ENCODE measurements at regions not wholly inside any gene's neighbourhood (a gene's known extent, or its start where the extent isn't known, plus 50 kb on each side); places are given as distances from the start of the nearest gene placed in this dataset.

DNA sequence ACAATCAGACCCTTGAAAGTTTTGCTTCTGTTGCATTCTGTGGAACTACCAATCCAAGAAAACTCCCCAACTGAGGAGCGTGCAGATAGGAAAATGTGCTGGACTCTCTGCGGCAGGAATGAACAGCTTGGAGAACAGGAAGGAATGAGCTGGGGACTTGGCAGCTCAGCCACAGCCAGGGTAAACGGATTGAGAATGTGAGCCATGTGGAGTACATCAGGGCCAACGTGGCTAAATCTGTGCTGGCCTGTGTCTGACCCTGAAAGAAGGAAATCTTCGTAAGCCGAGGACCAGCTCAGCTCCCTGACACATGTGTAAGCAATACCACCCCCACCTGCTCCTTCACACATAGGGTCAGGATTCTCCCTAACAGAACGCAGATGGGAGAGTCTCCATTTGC is 1023.7 kb downstream of the BCL11A start:
- no peak for DNase-seq

DNA sequence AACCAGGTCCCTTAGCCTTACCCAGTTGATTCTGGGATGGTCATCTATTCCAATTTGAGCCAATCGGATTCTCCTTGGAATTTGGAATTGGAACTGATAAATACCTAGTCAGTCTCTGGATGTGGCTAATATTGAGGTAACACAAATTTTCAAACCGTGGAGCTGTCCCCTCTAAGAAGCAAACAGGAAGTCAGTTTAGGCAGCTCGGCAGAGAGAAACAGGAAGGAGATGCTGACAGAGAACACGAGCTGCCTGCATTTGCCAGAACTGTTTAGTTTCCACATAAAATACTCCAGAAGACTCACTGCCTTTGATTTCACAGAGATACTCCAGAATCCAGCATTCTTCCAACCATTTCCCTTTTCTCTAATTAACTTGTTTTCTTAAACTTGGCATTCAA is 1024.9 kb downstream of the BCL11A start:
- DNase-seq = no peak

DNA sequence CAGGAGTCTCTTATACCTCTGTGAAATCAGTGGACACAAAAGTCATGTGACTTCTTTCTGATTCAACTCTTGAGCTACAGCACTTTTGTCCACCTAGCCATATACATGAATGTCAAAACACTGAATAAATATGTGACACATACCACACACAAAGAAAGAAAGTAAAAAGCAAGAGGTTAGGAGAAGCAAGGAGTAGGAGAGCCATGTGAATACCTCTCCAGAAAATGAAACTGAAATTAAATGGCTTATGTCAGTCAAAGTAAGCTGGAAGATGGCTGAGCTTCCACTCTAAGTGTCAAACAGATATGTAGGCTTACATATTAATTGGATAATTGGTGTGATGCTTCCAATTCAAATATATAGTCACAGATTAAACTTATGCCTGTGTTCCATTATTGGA is 1050.5 kb downstream of the BCL11A start:
- no peak for DNase-seq

DNA sequence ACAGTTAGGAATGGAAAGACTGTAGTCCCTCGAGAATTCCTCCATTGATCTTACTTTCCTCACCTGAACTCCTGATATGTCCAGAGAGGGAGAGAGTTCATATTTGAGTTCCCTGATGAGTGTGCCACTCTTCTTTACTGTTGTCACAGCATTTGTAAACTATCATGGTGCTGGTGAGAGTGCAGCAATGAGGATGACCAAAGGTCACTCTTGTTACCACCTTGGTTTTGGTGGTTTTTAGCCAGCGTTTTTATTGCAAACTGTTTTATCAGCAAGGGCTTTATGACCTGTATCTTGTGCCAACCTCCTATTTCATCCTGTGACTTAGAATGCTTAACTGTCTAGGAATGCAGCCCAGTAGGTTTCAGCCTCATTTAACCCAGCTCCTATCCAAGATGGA is 1062.5 kb downstream of the BCL11A start:
- DNase-seq = no peak

DNA sequence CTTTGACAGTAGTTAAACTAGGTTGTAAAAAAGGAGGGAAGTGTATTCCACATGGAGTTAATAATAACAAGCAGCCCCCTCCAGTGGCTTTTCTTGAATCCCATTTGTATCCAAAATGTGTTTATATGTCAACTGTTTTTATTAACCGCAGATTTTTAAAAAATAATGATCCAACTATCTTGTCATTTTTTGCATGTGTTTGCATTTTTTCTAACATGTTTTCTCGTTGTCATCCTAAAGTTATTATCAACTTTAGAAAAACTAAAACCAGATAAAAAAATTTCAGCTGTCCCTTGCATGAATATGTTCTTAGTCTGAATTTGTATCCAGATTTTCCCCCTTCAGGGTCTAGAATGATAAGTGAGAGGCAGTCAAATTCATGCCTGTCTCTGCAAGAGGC is 1063.3 kb downstream of the BCL11A start:
- DNase-seq = no peak

DNA sequence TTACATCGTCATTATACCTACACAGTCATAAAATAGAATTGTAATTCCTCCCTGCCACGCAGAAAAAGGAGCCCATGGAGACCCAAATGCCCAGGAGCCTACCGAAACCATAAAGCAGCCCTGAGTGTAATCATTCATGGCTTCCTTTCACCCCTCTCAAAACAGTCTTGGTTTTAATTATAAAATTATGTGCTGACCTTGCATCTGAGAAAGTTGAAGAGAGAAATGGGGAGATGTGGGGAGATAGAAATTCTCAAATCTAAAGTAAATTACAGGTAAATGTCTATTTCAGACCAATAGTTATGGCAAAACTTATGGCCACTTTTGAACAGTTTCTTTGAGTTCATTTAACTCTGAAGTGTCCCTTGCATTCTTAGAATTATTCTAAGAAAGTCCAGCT is 1068.8 kb downstream of the BCL11A start:
- no peak for DNase-seq

DNA sequence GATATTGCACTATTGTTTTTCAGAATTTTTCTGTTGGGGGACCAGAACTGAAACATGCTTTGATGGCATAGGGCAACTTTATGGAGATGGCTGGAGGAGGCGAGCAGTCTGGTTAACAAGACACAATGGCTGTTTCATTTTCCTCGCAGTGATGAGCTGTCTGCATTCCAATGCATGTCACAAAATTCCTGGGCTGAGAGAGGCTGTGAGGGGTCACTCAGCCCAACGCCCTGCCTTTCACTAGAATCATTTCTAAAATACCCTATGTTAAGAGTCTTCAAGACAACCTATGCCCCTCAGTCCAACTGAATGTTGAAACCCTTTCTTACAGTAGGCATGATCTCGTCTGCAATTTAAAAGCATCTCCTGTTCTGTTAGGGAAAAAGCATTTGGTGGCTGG is 1090.0 kb downstream of the BCL11A start:
- DNase-seq = no peak

DNA sequence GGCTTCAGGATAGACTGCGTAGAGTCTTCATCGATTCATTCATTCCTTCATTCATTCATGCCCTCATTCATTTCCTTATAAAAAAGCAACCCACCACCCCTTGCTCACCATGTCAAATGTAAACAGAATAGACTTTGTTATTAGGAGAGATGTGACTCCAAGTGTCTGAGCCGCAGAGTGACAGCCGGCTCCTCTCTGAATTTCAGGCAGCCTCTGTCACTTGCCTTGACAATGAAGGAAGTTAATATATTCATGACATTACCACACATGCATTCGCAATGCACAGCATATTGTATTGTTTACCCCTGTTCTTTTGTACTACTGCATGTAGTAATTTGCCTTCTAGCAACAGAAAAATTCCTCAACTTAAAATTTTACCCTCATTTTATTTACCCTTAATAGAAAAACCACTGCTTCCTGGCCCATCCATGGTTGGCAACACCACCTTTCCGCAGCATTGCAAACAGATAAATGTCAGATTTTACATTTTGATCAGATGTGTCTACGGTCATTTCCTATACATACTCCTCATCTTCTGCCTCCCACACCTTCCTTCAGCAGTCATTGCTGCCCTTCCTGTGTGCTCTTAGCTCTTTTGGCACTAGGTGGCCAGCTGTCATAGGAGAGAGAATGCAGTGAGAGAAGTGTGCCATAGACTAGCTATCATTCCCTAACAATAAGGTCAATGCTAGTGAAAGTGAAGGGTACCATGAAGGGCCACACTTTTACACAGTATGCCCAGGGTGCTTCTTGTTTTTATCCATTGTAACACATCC is 1090.8 kb downstream of the BCL11A start:
- no peak for DNase-seq

DNA sequence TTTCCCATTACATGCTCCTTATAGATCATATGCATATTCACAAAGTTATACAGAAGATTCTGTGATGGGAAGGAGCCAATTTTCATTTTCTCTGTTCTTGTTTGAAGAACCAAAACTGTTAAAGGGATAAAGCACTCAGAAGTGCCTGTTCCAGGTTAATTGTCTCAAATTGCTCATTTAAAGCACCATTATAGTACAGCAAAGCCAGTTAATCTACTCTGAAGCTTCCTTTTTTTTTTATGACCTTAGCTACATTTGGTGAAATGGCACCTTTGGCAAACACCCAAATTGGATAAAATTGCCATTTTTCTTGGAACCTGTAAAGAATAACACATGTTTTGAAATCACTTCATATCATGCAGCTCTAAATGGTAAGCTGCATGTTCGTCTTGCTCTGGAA is 1092.3 kb downstream of the BCL11A start:
- DNase-seq = no peak

DNA sequence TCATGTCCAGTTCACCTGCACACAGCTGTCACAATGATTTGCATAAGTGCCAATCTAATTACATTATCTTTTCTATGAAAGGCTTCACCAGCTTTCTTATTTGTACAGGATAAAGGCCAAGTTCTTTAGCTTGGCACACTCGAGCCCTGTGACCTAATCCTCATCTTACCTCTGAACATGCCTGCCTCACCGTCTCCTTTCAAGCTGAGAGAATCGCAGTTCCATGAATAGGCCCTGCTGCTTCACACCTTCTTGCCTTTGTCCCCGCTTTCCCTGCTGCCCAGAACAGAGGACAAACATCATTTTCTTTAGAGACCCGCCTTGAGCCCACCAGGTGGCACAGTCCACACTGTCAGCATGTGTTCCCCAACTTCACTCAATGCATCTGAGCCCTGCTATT is 1094.7 kb downstream of the BCL11A start:
- DNase-seq = peak; percentile 26

DNA sequence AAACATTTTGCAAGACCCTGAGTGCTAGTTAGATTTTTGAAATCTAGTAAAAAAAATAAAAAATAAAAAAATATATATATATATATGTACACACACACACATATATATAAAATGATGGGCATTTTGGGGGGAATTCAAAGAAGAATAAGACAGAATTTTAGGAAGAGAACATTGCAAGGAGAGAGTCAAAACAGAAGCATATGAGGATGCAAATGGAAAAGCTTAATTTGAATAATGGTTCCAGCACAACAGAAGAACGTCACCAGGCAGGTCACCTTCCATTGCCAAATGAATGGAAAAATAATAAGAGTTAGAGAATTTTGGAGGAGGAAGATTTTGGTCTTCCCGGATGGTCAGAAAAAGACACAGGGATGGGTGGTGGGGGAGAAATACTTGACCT is 1097.2 kb downstream of the BCL11A start:
- DNase-seq = no peak

DNA sequence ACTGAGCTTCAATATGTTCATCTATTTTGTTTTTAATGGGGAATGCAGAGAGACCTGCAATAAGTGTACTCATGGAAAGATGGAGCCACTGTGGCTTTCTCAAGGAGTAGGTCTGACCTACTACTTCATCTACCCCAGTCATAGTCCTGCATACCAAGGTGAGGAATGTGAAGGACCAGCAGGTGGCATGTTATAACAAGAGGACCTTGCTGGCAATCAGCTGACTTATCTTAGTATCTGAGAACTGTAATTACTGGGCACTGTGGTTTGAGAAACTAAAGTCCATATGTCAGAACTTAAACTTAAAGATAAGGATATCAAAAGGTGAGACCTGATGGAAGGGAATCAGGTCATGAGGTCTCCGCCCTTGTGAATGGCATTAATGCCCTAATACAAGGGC is 1104.2 kb downstream of the BCL11A start:
- no peak for DNase-seq

DNA sequence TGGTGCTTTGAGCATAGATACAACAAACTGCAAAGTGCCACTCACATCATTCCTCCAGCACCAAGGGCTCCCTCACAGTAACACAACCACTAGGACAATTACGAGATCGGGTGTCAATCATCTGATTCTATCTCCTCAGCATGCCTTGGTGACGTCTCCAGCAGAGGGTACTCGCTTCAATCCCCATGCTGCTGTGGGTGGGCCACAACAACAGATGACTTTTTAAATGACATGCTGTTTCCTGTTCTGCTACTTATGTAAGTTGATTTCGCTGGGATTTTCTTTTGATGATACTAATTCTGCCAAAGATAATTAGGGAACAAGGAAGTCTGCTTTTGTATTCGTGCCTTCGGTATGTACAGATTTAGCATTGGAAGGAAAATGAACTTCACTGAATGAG is 1113.0 kb downstream of the BCL11A start:
- DNase-seq = no peak

DNA sequence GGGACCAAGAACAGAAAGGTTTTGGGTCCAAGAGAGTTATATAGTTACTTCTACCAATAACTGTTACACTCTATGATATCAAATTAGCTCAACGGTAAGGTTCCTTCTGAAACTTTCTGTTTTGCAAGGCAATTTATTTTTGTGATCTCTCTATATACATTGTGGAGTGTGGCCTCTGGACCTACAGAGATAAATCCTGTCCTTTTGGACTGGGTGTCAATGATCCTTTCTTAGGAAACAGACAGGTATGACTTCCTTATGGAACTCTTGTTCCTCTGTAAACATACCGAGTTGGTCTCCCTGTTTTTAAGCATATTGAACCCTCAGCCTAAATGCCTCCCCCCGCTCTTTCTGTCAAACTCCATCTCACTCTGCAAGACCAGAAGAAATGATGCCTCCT is 1117.8 kb downstream of the BCL11A start:
- no peak for DNase-seq

DNA sequence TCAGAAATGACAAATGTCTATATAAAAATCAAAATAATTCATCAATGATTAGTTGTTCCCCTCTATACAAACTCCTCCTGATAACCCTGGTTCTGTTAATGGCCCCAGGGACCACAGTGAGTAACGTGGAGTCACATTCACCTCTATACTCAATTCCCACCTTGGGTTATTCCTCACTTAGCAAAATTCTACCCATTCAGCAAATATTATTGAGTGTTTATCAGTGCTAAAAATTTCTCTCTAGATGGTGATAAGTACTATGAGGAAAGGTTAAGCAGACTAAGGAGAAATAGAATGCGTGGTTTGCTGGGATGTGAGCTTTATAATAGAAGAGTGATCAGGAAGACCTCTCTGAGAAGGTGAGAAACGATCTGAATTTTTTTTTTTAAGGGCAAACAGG is 1124.5 kb downstream of the BCL11A start:
- no peak for DNase-seq

DNA sequence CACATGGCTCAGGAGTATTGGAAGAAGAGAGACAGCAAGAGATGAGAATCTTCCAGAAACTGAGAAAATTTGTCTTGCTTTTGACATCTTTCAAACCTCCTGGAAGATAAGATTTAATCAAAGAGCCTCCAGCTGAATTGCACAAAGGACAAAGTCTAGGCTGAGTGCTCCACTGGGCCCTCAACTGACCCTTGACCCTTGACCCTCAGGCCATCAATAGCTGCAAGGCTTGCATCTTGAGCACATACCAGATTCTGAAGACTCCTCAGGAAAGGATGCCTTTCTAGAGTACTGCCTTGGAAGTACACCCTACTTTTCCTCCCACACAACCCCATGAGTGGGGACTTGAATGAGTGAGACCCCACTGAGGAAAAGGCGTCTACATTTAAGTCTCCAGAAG is 1125.5 kb downstream of the BCL11A start:
- no peak for DNase-seq

DNA sequence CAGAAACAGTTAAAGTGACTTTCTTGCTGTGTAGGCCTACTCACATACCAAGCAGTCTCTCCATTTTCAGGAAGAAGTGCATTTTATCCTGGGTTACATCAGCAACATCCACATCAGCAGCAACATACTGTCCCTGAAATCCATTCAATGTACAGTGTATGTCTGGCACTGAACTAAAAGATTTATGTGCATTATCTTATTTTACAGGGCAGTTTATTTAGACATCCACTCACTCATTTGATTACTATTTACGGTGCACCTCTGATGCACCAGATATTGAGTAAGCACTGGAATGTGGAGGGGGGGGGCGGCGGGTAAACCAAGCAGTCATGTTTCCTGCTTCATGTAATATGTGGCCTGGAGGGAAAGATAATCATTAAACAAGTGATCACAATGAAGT is 1128.2 kb downstream of the BCL11A start:
- no peak for DNase-seq

DNA sequence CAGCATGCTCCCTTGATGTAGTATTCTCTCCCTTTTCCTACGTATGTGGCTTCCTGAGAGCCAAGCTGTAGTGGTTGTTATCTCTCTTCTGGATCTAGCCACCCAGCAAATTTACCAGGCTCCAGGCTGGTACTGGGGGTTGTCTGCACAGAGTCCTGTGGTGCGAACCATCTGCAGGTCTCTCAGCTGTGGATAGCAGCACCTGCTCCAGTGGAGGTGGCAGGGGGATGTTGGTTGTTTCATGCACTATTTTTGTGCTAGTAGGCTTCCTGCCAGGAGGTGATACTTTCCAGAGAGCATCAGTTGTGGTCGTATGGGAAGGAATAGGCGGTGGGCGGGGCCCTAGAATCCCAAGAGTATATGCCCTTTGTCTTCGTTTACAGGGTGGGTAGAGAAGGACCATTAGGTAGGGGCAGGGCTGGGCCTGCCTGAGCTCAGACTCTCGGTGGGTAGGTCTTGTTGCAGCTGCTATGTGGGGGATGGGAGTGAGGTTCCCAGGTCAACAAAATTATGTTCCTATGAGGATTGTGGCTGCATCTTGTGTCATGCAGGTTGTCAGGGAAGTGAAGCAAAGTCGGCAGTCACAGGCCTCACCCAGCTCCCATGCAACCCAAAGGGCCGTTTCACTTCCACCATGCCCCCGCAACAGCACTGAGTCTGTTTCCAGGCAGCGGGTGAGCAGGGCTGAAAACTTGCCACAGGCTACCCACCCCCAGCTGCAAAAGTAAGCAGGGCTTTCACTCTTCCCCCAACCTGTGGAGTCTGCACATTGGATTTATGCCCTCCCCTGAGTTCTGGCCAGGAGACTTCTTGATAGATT is 1139.5 kb downstream of the BCL11A start:
- peak; percentile 91 for DNase-seq

DNA sequence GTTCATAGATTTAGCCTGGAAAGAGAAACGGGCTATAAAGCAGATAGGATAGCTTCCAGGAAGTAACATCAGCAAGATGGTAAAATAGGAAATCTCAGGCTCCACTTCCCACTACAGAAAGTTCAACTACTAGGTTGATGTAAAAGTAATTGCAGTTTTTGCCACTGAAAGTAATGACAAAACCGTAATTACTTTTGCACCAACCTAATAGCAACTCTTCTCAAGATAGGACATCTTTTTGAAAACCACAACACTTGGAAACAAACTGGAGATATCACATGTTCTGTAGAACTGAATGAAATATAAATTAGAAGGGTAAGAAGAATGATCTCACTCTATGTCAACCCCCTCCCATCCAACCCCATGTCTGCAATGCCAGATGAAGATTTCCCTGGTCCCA is 1154.3 kb downstream of the BCL11A start:
- no peak for DNase-seq

DNA sequence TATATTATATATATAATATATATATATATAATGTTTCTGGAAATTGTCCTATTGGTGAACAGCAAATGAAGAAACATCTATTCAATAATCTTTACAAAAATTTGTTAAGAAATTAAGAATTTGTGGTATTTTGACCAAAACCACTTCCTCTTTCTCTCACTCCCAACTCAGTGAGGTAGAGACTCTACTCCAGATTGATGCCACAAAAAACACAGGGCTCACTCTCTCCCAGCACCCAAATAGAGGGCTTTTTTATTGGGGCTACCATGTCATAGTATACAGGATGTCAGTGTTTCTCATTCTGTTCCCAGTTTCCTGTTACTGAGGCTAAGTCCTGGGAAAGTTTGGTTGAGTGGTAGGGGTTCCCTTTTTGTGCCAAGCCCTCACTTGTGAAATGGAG is 1155.4 kb downstream of the BCL11A start:
- no peak for DNase-seq

DNA sequence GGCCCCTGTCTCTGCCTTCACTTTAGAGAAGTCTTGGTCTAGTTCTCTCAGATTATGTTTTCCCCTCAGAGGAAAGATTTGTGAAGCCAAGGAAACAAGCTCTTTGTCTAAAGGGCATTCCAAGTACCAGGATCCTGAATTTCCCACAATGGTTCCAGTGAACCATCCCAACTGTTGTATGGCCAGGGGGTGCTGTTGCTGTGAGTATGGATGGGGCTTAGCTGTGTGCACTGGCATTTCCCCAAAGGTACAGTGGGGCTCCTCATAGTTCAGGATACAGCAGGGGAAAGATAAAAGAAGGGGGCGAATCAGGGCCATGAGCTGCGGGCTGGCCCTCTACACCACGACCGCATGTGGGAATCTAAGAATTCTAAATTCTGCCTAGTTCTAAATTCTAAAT is 1154.0 kb upstream of the FANCL start:
- no peak for DNase-seq

DNA sequence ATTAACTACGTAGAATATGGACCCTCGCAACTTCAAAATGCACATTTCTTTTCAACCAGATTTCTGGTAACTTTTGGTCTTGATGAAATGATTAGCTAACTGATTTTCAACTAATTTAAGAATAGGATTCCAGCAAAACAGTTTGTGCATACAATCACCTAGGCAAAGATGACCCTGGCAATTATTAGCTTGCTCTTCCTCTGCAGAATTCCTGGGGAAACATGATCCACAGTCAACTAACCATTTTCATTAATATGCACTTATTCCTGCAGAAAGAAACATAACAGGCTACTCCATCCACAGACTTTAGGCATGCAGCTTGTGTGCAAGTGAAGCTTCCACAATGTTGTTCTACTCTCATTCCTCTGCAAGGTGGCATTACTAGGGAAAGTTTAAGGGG is 1150.8 kb upstream of the FANCL start:
- no peak for DNase-seq

DNA sequence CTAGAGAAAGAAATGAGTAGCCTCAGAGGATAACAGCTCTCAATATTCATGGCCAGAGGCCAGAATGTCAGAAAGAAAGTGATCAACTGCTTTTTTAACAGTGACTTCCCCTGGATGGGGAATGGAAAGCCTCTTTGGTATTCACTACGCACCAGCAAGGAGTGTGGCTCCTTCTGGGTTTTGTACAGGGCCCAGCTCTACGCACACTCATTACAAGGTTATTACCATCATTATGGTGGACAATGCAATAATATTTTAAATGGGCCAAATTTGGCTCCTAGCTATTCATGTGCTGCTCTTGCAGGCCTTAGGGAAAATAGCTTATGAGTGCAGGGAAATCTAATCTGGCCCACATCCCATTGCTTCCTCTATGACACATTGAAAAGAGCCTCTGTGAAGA is 1149.5 kb upstream of the FANCL start:
- no peak for DNase-seq

DNA sequence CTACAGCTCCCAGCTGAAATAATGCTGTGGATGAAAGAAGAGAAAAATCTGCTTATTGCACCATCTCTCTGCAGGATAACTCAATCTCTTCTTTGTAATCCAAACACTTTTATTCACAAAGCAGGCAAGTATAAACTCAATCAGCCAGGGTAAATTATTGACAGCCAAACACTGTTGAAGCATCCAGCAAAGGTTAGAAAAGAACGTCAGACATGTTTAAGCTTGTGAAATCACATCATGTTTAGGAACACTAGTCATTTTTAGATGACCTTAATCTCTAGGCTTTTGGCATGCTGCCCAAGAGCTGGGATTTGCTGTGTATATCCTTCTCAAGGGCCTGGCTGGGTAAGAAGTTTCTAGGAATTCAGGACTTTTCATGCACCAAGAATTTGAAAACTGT is 1148.1 kb upstream of the FANCL start:
- no peak for DNase-seq

DNA sequence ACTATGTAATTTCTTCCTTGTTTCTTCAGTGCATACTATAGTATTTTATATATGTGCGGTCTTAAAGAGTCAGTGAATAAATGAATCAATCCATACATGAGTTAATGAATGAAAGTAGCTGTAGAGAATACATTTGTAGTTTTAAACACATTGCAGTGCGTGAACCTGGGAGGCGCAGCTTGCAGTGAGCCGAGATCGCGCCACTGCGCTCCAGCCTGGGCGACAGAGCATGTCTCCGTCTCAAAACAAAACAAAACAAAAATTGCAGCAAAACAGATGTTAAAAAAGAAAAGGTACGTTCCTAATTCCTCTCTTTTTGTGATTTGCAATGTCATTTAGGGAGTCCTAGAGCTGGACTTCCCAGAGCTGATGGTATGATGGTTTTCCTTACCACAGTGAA is 1144.8 kb upstream of the FANCL start:
- no peak for DNase-seq
